SK-N-SH (cell line): ENCODE measurements at regions not wholly inside any gene's neighbourhood (a gene's known extent, or its start where the extent isn't known, plus 50 kb on each side); places are given as distances from the start of the nearest gene placed in this dataset.

ENCODE experiments used
- CTCF ChIA-PET: fragments of 300-600, 350-600 bp; formaldehyde crosslinking; extraction: SDS; loops from one replicate; lab custom pipeline; 2021; lab: Yijun Ruan, JAX
- POLR2A ChIA-PET: fragments of 350-600 bp; sonication (Branson Sonifier 250); formaldehyde crosslinking; extraction: SDS; loops from one replicate; lab custom pipeline; 2020; ENCODE audit warnings: antibody characterized with exemption, inconsistent platforms; lab: Yijun Ruan, JAX
- DNase-seq: peaks from one replicate; pipeline ENCODE4 v3.0.0; 2012
- H2AFZ ChIP-seq: fragments of 200-600 bp; sonication (generic); 2 replicates; pipeline ENCODE4 v1.8.1; 2016; ENCODE audit warnings: antibody characterized with exemption, mild to moderate bottlenecking, low read depth
- H3F3A ChIP-seq: fragments of 200-600 bp; sonication (generic); replicated peaks from 2 replicates; pipeline ENCODE3; 2016; ENCODE audit warnings: antibody characterized with exemption, mild to moderate bottlenecking; ENCODE audit not compliant: insufficient read depth
- H3K27ac ChIP-seq, 2 experiments: fragments of 200-500 bp in 1 of 2; fragments of 200-600 bp in 1 of 2; sonication (Bioruptor generic) in 1 of 2; sonication (generic), shearing (Covaris generic) in 1 of 2; 2 replicates each; pipeline versions ENCODE4 v1.5.1 to v1.6.1; 2014 to 2016; ENCODE audit warnings: low read depth in 2 of 2, inconsistent platforms in 1 of 2, low read length in 1 of 2, mild to moderate bottlenecking in 1 of 2, mixed read lengths in 1 of 2
- H3K27me3 ChIP-seq: fragments of 200-600 bp; sonication (generic), shearing (Covaris generic); 2 replicates; pipeline ENCODE4 v1.6.1; 2016; ENCODE audit warnings: mixed run types; ENCODE audit not compliant: insufficient read depth
- H3K36me3 ChIP-seq, 2 experiments: fragments of 200-500 bp in 1 of 2; fragments of 200-600 bp in 1 of 2; sonication (Bioruptor generic) in 1 of 2; sonication (generic) in 1 of 2; replicated peaks in 1 of 2; 2 replicates each; pipeline versions ENCODE3 to v1.5.1; 2014 to 2016; ENCODE audit warnings: low read length in 1 of 2, mild to moderate bottlenecking in 1 of 2; ENCODE audit not compliant: insufficient read depth in 2 of 2, control insufficient read depth in 1 of 2
- H3K4me1 ChIP-seq, 2 experiments: fragments of 200-500 bp in 1 of 2; fragments of 200-600 bp in 1 of 2; sonication (Bioruptor generic) in 1 of 2; sonication (generic), shearing (Covaris generic) in 1 of 2; 2 replicates each; pipeline versions ENCODE4 v1.5.1 to v1.6.1; 2014 to 2016; ENCODE audit warnings: low read depth in 1 of 2, low read length in 1 of 2, mixed run types in 1 of 2; ENCODE audit not compliant: insufficient read depth in 2 of 2, control insufficient read depth in 1 of 2
- H3K4me2 ChIP-seq: fragments of 200-600 bp; sonication (generic), shearing (Covaris generic); 2 replicates; pipeline ENCODE4 v1.6.1; 2017; ENCODE audit warnings: mixed run types
- H3K4me3 ChIP-seq, 2 experiments: fragments of 200-500 bp in 1 of 2; fragments of 200-600 bp in 1 of 2; sonication (Bioruptor generic) in 1 of 2; sonication (generic), shearing (Covaris generic) in 1 of 2; 2 replicates each; pipeline versions ENCODE4 v1.5.1 to v1.8.1; 2014 to 2016; ENCODE audit warnings: low read depth in 2 of 2, inconsistent platforms in 1 of 2, low read length in 1 of 2, mild to moderate bottlenecking in 1 of 2, mixed read lengths in 1 of 2, moderate library complexity in 1 of 2
- H3K79me2 ChIP-seq: fragments of 200-600 bp; sonication (generic); 2 replicates; pipeline ENCODE4 v1.8.1; 2017; ENCODE audit warnings: mild to moderate bottlenecking; ENCODE audit not compliant: insufficient read depth
- H3K9ac ChIP-seq: fragments of 200-600 bp; sonication (generic); 2 replicates; pipeline ENCODE4 v1.6.1; 2017; ENCODE audit warnings: mixed run types
- H3K9me2 ChIP-seq: fragments of 200-600 bp; sonication (generic); 2 replicates; pipeline ENCODE4 v1.6.1; 2017; ENCODE audit warnings: mixed run types
- H3K9me3 ChIP-seq: fragments of 200-600 bp; sonication (generic); 2 replicates; pipeline ENCODE4 v1.6.1; 2017; ENCODE audit warnings: mixed run types, mild to moderate bottlenecking, moderate library complexity
- H4K20me1 ChIP-seq: fragments of 200-600 bp; sonication (generic); 2 replicates; pipeline ENCODE4 v1.6.1; 2017; ENCODE audit warnings: mild to moderate bottlenecking, mixed run types; ENCODE audit not compliant: insufficient read depth
- CHD2 ChIP-seq: fragments of 150-350 bp; IDR thresholded peaks from 2 replicates; pipeline ENCODE4 v1.6.1; 2018; ENCODE audit warnings: low read length; ENCODE audit not compliant: partially characterized antibody
- ELF1 ChIP-seq: IDR thresholded peaks from 2 replicates; pipeline ENCODE4 v1.4.0; 2012
- EP300 ChIP-seq, 2 experiments: IDR thresholded peaks; 2 replicates each; pipeline versions ENCODE4 v1.4.0 to v1.6.1; 2012; ENCODE audit warnings: borderline replicate concordance in 1 of 2, low read depth in 1 of 2, low read length in 1 of 2
- EZH2phosphoT487 ChIP-seq: fragments of 200-600 bp; sonication (generic); IDR thresholded peaks from 2 replicates; pipeline ENCODE4 v1.6.1; 2017; ENCODE audit warnings: low read depth, mixed run types, mild to moderate bottlenecking, antibody characterized with exemption, moderate library complexity, borderline replicate concordance
- FOSL2 ChIP-seq: IDR thresholded peaks from 2 replicates; pipeline ENCODE4 v1.4.0; 2012; ENCODE audit warnings: low read depth, mild to moderate bottlenecking, moderate library complexity, borderline replicate concordance
- FOXJ3 ChIP-seq: sonication (generic); formaldehyde crosslinking; IDR thresholded peaks from 2 replicates; pipeline ENCODE4 v1.5.1; 2020; ENCODE audit warnings: mild to moderate bottlenecking, missing genetic modification reagents
- FOXM1 ChIP-seq: IDR thresholded peaks from 2 replicates; pipeline ENCODE4 v1.4.0; 2012; ENCODE audit warnings: low read depth, mild to moderate bottlenecking
- GATA2 ChIP-seq: sonication (generic); formaldehyde crosslinking; IDR thresholded peaks from 2 replicates; pipeline ENCODE4 v1.5.0; 2020; ENCODE audit warnings: mild to moderate bottlenecking, missing genetic modification reagents
- IRF3 ChIP-seq: fragments of 150-350 bp; IDR thresholded peaks from 2 replicates; pipeline ENCODE4 v1.6.1; 2016; ENCODE audit warnings: mild to moderate bottlenecking, low read depth, low read length
- JUND ChIP-seq: IDR thresholded peaks from 2 replicates; pipeline ENCODE4 v1.4.0; 2012
- NFIC ChIP-seq: IDR thresholded peaks from 2 replicates; pipeline ENCODE4 v1.4.0; 2012; ENCODE audit warnings: borderline replicate concordance
- POLR2AphosphoS5 ChIP-seq: IDR thresholded peaks from 2 replicates; pipeline ENCODE4 v1.6.1; 2012; ENCODE audit warnings: low read depth, low read length
- RFX5 ChIP-seq: IDR thresholded peaks from 2 replicates; pipeline ENCODE4 v1.6.1; 2012; ENCODE audit warnings: mild to moderate bottlenecking, improper control_type of control experiment, low read length
- SIN3A ChIP-seq: IDR thresholded peaks from 2 replicates; pipeline ENCODE4 v1.6.1; 2012; ENCODE audit warnings: low read depth, mild to moderate bottlenecking, low read length, moderate library complexity, borderline replicate concordance
- SMC3 ChIP-seq: IDR thresholded peaks from 2 replicates; pipeline ENCODE4 v1.6.1; 2012; ENCODE audit warnings: low read depth, low read length, improper control_type of control experiment
- TAF1 ChIP-seq: IDR thresholded peaks from 2 replicates; pipeline ENCODE4 v1.6.1; 2012; ENCODE audit warnings: low read depth, mild to moderate bottlenecking, low read length, moderate library complexity, borderline replicate concordance
- TCF12 ChIP-seq: IDR thresholded peaks from 2 replicates; pipeline ENCODE4 v1.4.0; 2012
- TEAD4 ChIP-seq: IDR thresholded peaks from 2 replicates; pipeline ENCODE4 v1.4.0; 2012; ENCODE audit warnings: mild to moderate bottlenecking, borderline replicate concordance; ENCODE audit not compliant: insufficient read depth
- USF2 ChIP-seq: fragments of 150-350 bp; IDR thresholded peaks from 2 replicates; pipeline ENCODE4 v1.6.1; 2017; ENCODE audit warnings: antibody characterized with exemption, low read length, low read depth, borderline replicate concordance
- YY1 ChIP-seq: IDR thresholded peaks from 2 replicates; pipeline ENCODE4 v1.4.0; 2012; ENCODE audit warnings: low read depth, mild to moderate bottlenecking
- WGBS: methylation state at CpG from one replicate; pipeline ENCODE4 v1.1.6; 2017; ENCODE audit warnings: low lambda C conversion rate; 5-methylcytosine and 5-hydroxymethylcytosine counted together

DNA sequence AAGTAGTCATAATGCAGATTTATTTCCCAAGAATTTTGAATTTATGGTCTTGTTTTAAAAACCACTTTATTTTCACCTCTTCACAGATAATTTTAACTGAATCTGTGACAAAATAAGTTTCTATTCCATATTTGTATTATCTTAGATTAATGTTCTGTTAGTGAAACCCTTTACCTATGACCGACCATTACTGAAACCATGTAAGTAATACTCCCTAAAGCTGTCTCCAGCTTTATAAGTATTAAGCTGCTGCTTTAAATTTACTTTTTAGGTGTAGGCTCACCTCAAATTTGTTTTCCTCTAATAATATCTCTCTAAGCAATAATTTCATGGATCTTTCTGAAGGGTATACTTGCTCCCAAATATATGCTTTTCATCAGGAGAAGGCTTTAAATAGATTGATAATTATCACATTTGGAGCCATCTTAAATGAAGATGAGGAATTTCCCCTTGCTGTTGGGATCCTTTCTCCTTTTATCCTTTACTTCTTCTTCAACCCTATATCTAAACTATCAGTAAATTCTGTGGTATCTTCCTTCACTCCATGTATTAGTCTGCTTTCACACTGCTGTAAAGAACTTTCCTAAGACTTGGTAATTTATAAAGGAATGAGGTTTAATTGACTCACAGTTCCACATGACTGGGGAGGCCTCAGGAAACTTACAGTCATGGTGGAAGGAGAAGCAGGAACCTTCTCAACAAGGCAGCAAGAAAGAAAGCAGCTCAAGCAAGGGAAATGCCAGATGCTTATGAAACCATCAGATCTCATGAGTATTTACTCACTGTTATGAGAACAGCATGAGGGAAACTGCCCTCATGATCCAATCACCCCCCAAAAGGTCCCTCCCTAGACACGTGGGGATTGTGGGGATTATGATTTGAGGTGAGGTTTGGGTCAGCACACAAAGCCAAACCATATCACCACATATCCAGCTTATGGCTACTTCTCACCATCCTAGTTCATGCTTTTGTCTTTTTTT is 92.3 kb upstream of the P2RY1 start:
- H3K27me3 ChIP-seq = no peaks in the 10 kb centered on the region
- H3K4me3 ChIP-seq = no peak overlapping the region
- H2AFZ ChIP-seq = no peak overlapping the region
- no peak overlapping the region for H3K4me2 ChIP-seq
- no peaks in the 10 kb centered on the region for H3K36me3 ChIP-seq
- no peaks in the 10 kb centered on the region for H3K79me2 ChIP-seq
- H3K9ac ChIP-seq = no peak overlapping the region
- H3K4me1 ChIP-seq = no peaks in the 10 kb centered on the region
- no peak for DNase-seq
- H4K20me1 ChIP-seq = no peaks in the 10 kb centered on the region
- H3K9me3 ChIP-seq = no peaks in the 10 kb centered on the region
- POLR2A ChIA-PET = no interaction called here
- TF ChIP-seq YY1 (no peak), JUND (no peak), POLR2AphosphoS5 (no peak), TEAD4 (no peak), USF2 (no peak), EZH2phosphoT487 (no peak), TCF12 (no peak), FOXM1 (no peak), RFX5 (no peak), ELF1 (no peak)
- H3F3A ChIP-seq = no peaks in the 10 kb centered on the region
- CTCF ChIA-PET = no interaction called here
- 3% methylated on average over 2 of the region's 2 CpGs for WGBS
- H3K9me2 ChIP-seq = no peaks in the 10 kb centered on the region
- H3K27ac ChIP-seq = no peak overlapping the region

- Histone ChIP-seq H3K79me2 (no peaks in the 10 kb centered on the region), H3K36me3 (no peaks in the 10 kb centered on the region), H3F3A (no peaks in the 10 kb centered on the region), H3K9me2 (0 out of 2 replicates have a peak, but pooled peaks cover 5% of the 10 kb centered on the region), H3K9ac (no peak overlapping the region), H3K27ac (no peak overlapping the region), H3K9me3 (no peaks in the 10 kb centered on the region), H2AFZ (no peak overlapping the region), H3K27me3 (no peaks in the 10 kb centered on the region), H3K4me1 (no peaks in the 10 kb centered on the region), H3K4me2 (no peak overlapping the region), H4K20me1 (no peaks in the 10 kb centered on the region), H3K4me3 (no peak overlapping the region)
- WGBS = 17% methylated on average over 1 of the region's 1 CpG
- CTCF ChIA-PET = interaction anchor here (1.0 kb wide), 1 partner anchor 26 kb away, joined by 4 read pairs; no protein-coding TSS in a partner anchor
- no peak for DNase-seq
- POLR2A ChIA-PET = no interaction called here
- TF ChIP-seq USF2 = no peak
- no peak for TF ChIP-seq EP300 (IDR thresholded peaks at IDR 0.05; ENCODE audit: borderline replicate concordance in 1 of 2, low read depth in 1 of 2, low read length in 1 of 2)
- no peak for TF ChIP-seq IRF3
- TF ChIP-seq SMC3 = no peak
- TF ChIP-seq GATA2 (CRISPR knock-in tag) = no peak
- TF ChIP-seq TCF12 = no peak
- TF ChIP-seq JUND = no peak
- no peak for TF ChIP-seq FOSL2
- no peak for TF ChIP-seq FOXJ3 (CRISPR knock-in tag)
- no peak for TF ChIP-seq SIN3A
- no peak for TF ChIP-seq RFX5
- TF ChIP-seq TAF1 = no peak
- TF ChIP-seq NFIC = no peak
- TF ChIP-seq POLR2AphosphoS5 = no peak
- TF ChIP-seq CHD2 = no peak
These were observed 89.3 kb upstream of the P2RY1 start for GRCh38 chr3:152745646-152746045.
